Endothelial cell of umbilical vein (primary cell): ENCODE measurements at regions not wholly inside any gene's neighbourhood (a gene's known extent, or its start where the extent isn't known, plus 50 kb on each side); places are given as distances from the start of the nearest gene placed in this dataset.

ENCODE experiments used
- EZH2 ChIP-seq: IDR thresholded peaks from 2 replicates; pipeline ENCODE4 v1.6.1; 2012; ENCODE audit warnings: borderline replicate concordance, low read depth, mild to moderate bottlenecking, moderate library complexity, low read length, inconsistent platforms; ENCODE audit not compliant: severe bottlenecking
- JUN ChIP-seq: IDR thresholded peaks from 2 replicates; pipeline ENCODE4 v1.6.1; 2011; ENCODE audit warnings: borderline replicate concordance, low read depth; ENCODE audit not compliant: insufficient read length, insufficient read depth
- MYC ChIP-seq: IDR thresholded peaks from one replicate; pipeline ENCODE4 v1.6.1; 2011; ENCODE audit warnings: mild to moderate bottlenecking, low read depth, low read length
- POLR2A ChIP-seq: IDR thresholded peaks from 2 replicates; pipeline ENCODE4 v1.6.1; 2012; ENCODE audit warnings: low read depth, mild to moderate bottlenecking, control low read depth, low read length
- POLR2AphosphoS5 ChIP-seq: IDR thresholded peaks from 2 replicates; pipeline ENCODE4 v1.6.1; 2012; ENCODE audit warnings: low read depth, mild to moderate bottlenecking, control low read depth, low read length, moderate library complexity; ENCODE audit not compliant: insufficient read depth
- TF ChIP-seq, protein P1 (sequence below), 2 donors: IDR thresholded peaks; 1 replicate in 1 of 2; 2 replicates in 1 of 2; pipeline ENCODE4 v1.5.1; 2011; ENCODE audit warnings: low read length in 2 of 2, mild to moderate bottlenecking in 2 of 2, moderate library complexity in 2 of 2, control low read depth in 1 of 2, inconsistent platforms in 1 of 2, low read depth in 1 of 2; ENCODE audit not compliant: insufficient read depth in 1 of 2; ENCODE audit errors: extremely low read depth in 1 of 2

DNA sequence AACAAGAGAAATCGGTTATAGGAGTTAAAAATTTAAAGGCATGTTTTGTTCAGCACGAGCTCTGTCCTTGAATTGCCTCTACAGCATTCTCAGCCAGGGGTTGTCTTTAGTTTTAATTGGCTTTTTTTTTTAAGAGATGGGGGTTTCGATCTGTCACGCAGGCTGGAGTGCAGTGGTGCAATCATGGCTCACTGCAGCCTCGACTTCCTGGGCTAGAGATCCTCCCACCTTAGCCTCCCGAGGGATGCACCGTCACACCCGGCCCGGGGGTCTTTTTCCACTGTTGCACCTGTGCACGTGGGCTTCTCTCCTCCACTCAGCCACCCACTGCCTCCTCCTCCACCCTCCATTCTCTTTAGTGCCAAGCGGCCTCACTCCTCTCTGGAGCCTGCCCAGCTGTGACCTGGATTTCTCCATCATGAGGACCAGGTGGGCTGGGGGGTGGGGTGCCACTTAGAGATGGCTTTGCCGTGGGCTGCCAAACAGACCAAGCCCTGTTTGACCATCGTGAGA is 106.8 kb upstream of the SEC14L1 start:
- TF ChIP-seq, protein P1, sequence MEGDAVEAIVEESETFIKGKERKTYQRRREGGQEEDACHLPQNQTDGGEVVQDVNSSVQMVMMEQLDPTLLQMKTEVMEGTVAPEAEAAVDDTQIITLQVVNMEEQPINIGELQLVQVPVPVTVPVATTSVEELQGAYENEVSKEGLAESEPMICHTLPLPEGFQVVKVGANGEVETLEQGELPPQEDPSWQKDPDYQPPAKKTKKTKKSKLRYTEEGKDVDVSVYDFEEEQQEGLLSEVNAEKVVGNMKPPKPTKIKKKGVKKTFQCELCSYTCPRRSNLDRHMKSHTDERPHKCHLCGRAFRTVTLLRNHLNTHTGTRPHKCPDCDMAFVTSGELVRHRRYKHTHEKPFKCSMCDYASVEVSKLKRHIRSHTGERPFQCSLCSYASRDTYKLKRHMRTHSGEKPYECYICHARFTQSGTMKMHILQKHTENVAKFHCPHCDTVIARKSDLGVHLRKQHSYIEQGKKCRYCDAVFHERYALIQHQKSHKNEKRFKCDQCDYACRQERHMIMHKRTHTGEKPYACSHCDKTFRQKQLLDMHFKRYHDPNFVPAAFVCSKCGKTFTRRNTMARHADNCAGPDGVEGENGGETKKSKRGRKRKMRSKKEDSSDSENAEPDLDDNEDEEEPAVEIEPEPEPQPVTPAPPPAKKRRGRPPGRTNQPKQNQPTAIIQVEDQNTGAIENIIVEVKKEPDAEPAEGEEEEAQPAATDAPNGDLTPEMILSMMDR (IDR thresholded peaks at IDR 0.05; ENCODE audit: extremely low read depth in 1 of 2, insufficient read depth in 1 of 2, low read depth in 1 of 2, low read length in 2 of 2): no peak
- TF ChIP-seq POLR2A: no peak
- TF ChIP-seq POLR2AphosphoS5: no peak
- no peak for TF ChIP-seq JUN
- TF ChIP-seq MYC: no peak
- TF ChIP-seq EZH2: no peak
